Activated T-cell treated with anti-CD3 and anti-CD28 coated beads for 4 hours (primary cell): ENCODE measurements at regions not wholly inside any gene's neighbourhood (a gene's known extent, or its start where the extent isn't known, plus 50 kb on each side); places are given as distances from the start of the nearest gene placed in this dataset.

Source experiments
- DNase-seq: peaks from one replicate; pipeline ENCODE4 v3.0.0-alpha.2; 2020

GRCh38 chr20:50394569-50394968 is 115.6 kb upstream of the PTPN1 start:
- no peak for DNase-seq

GRCh38 chr20:50395251-50395729 is 114.9 kb upstream of the PTPN1 start:
- DNase-seq, result no peak

- DNase-seq, result no peak
Observed at GRCh38 chr20:50395914-50396488, 114.2 kb upstream of the PTPN1 start.

GRCh38 chr20:50396623-50397022 is 113.6 kb upstream of the PTPN1 start:
- DNase-seq, result no peak

- DNase-seq, result no peak
Observed at GRCh38 chr20:50397058-50397457, 113.1 kb upstream of the PTPN1 start.

- no peak for DNase-seq
Observed at GRCh38 chr20:50398064-50398463, 112.1 kb upstream of the PTPN1 start.

- DNase-seq, result no peak
Observed at GRCh38 chr20:50398471-50398820, 111.7 kb upstream of the PTPN1 start.

GRCh38 chr20:50398821-50399554 is 111.2 kb upstream of the PTPN1 start:
- no peak for DNase-seq

- no peak for DNase-seq
Observed at GRCh38 chr20:50399555-50399916, 110.6 kb upstream of the PTPN1 start.

GRCh38 chr20:50399917-50400704 is 110.1 kb upstream of the PTPN1 start:
- DNase-seq, result no peak

- DNase-seq, result no peak
Observed at GRCh38 chr20:50400705-50401586, 109.2 kb upstream of the PTPN1 start.

GRCh38 chr20:50401587-50402418 is 108.4 kb upstream of the PTPN1 start:
- no peak for DNase-seq

GRCh38 chr20:50403565-50404418 is 106.4 kb upstream of the PTPN1 start:
- DNase-seq, result no peak

GRCh38 chr20:50404419-50405234 is 105.6 kb upstream of the PTPN1 start:
- DNase-seq, result no peak

- DNase-seq, result no peak
Observed at GRCh38 chr20:50405235-50405914, 104.8 kb upstream of the PTPN1 start.

GRCh38 chr20:50405915-50406609 is 104.1 kb upstream of the PTPN1 start:
- DNase-seq, result no peak

GRCh38 chr20:50406610-50407136 is 103.5 kb upstream of the PTPN1 start:
- no peak for DNase-seq

GRCh38 chr20:50408526-50409364 is 101.4 kb upstream of the PTPN1 start:
- DNase-seq, result no peak
